ENCODE measurements at regions not wholly inside any gene's neighbourhood (a gene's known extent, or its start where the extent isn't known, plus 50 kb on each side); places are given as distances from the start of the nearest gene placed in this dataset.

DNA sequence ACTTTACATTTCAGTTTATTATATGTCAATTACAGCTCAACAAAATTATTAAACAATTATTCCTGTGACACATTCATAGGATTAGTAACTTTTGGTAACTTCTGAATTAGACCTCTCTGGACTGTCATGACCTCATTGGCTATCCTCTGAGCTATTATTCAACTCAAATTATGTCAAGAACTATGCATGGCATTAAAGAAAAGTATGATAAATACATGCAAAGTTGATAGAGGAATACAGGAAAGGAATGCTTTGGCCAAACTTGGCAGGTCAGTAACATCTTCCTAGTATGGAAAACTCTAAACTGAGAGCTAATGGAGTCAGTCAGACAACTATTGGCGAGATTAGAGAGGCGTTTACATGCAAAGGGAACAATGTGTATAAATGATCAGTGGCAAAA is 158.4 kb downstream of the DUSP10 start:
- in situ Hi-C loops (cut with HindIII; ENCODE audit: extremely low pct_ligation_motif_present, low pct_unique_long_range_greater_than_20kb): no loop called here

More for the DNA sequence above, 158.4 kb downstream of the DUSP10 start:
- Histone ChIP-seq H3K27me3 (ENCODE audit: control insufficient read depth in 1 of 2, insufficient read depth in 2 of 2, low read length in 2 of 2) (no peaks in the 10 kb centered on the region), H2AFZ (ENCODE audit: low read length) (no peak overlapping the region), H3K27ac (ENCODE audit: extremely low read length, insufficient read depth, low read length) (no peak overlapping the region), H3K4me3 (replicated peaks in 1 of 3; ENCODE audit: insufficient read depth in 1 of 3, low read depth in 2 of 3, low read length in 3 of 3) (no peak overlapping the region), H3K9me3 (ENCODE audit: low read length) (no peaks in the 10 kb centered on the region; the same call in 1 of the 2 replicates), H3K4me2 (ENCODE audit: low read depth, low read length) (no peak overlapping the region), H3K79me2 (ENCODE audit: insufficient read depth, low read length) (no peaks in the 10 kb centered on the region), H3K9ac (ENCODE audit: insufficient read depth, low read depth, low read length) (no peak overlapping the region), H3K4me1 (ENCODE audit: insufficient read depth, low read length) (no peaks in the 10 kb centered on the region), H3K36me3 (replicated peaks in 1 of 2; ENCODE audit: control insufficient read depth in 1 of 2, insufficient read depth in 2 of 2, low read length in 2 of 2) (no peaks in the 10 kb centered on the region), H4K20me1 (ENCODE audit: insufficient read depth, low read length) (no peaks in the 10 kb centered on the region)
- FAIRE-seq (no peak), ATAC-seq (no peak), DNase-seq (ENCODE audit: low spot score) (no peak)
- BruUV-seq (replicated peaks): no TSS peak
- 3% methylated on average over 2 of the region's 2 CpGs for WGBS (ENCODE audit: low lambda C conversion rate)
- ChIA-PET POLR2A (no interaction called here), CTCF (ENCODE audit: low intra/inter-chr PET ratio, low total read pairs) (no interaction called here)
- no peak for TF ChIP-seq FOSL2 (CRISPR knock-in tag; IDR thresholded peaks at IDR 0.05)
- TF ChIP-seq, protein P1, sequence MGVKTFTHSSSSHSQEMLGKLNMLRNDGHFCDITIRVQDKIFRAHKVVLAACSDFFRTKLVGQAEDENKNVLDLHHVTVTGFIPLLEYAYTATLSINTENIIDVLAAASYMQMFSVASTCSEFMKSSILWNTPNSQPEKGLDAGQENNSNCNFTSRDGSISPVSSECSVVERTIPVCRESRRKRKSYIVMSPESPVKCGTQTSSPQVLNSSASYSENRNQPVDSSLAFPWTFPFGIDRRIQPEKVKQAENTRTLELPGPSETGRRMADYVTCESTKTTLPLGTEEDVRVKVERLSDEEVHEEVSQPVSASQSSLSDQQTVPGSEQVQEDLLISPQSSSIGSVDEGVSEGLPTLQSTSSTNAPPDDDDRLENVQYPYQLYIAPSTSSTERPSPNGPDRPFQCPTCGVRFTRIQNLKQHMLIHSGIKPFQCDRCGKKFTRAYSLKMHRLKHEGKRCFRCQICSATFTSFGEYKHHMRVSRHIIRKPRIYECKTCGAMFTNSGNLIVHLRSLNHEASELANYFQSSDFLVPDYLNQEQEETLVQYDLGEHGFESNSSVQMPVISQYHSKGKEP (CRISPR knock-in tag; IDR thresholded peaks at IDR 0.05): no peak
- TF ChIP-seq CAMTA2 (CRISPR knock-in tag; IDR thresholded peaks at IDR 0.05; ENCODE audit: borderline replicate concordance): no peak
- no peak for TF ChIP-seq ZBTB4 (CRISPR knock-in tag; IDR thresholded peaks at IDR 0.05; ENCODE audit: borderline replicate concordance)
- no peak for TF ChIP-seq PAX8 (CRISPR knock-in tag; IDR thresholded peaks at IDR 0.05; ENCODE audit: borderline replicate concordance)
- TF ChIP-seq SIN3B (IDR thresholded peaks at IDR 0.05; ENCODE audit: low read length): no peak
- TF ChIP-seq ZKSCAN1 (IDR thresholded peaks at IDR 0.05; ENCODE audit: low read length): no peak
- no peak for TF ChIP-seq MED8 (CRISPR knock-in tag; IDR thresholded peaks at IDR 0.05; ENCODE audit: insufficient replicate concordance)
- TF ChIP-seq ZSCAN30 (CRISPR knock-in tag; IDR thresholded peaks at IDR 0.05): no peak
- TF ChIP-seq, protein P2, sequence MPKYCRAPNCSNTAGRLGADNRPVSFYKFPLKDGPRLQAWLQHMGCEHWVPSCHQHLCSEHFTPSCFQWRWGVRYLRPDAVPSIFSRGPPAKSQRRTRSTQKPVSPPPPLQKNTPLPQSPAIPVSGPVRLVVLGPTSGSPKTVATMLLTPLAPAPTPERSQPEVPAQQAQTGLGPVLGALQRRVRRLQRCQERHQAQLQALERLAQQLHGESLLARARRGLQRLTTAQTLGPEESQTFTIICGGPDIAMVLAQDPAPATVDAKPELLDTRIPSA (CRISPR knock-in tag; IDR thresholded peaks at IDR 0.05; ENCODE audit: borderline replicate concordance): no peak
- no peak for TF ChIP-seq ZNF746 (CRISPR knock-in tag; IDR thresholded peaks at IDR 0.05)
- TF ChIP-seq MED13 (CRISPR knock-in tag; IDR thresholded peaks at IDR 0.05): no peak
- no peak for TF ChIP-seq PHF21A (CRISPR knock-in tag; IDR thresholded peaks at IDR 0.05)
- no peak for TF ChIP-seq ZNF280D (CRISPR knock-in tag; IDR thresholded peaks at IDR 0.05)
- intact Hi-C loops (cut with micrococcal nuclease; ENCODE audit: unreplicated experiment): no loop called here

Measured in HepG2 (cell line).